HepG2 (cell line): ENCODE measurements at regions not wholly inside any gene's neighbourhood (a gene's known extent, or its start where the extent isn't known, plus 50 kb on each side); places are given as distances from the start of the nearest gene placed in this dataset.

ENCODE experiments used
- ATAC-seq: fragments of 200-7000 bp; cut with Tn5 transposase; 3 replicates; pipeline ENCODE4 v1.9.1; 2020; ENCODE audit warnings: mild to moderate bottlenecking, moderate library complexity
- BruUV-seq: library from RNA; stranded (reverse); fragments of 400-500 nt; replicated peaks from 2 replicates; lab custom pipeline; 2021; lab: Mats Ljungman, UMichigan
- CTCF ChIA-PET: fragments of 300-600 bp; formaldehyde crosslinking; extraction: SDS; loops from one replicate; lab custom pipeline; 2021; ENCODE audit warnings: low total read pairs, inconsistent platforms, low intra/inter-chr PET ratio; lab: Yijun Ruan, JAX
- POLR2A ChIA-PET: fragments of 350-600 bp; sonication (Branson Sonifier 250); formaldehyde crosslinking; loops from one replicate; lab custom pipeline; 2020; ENCODE audit warnings: antibody characterized with exemption, inconsistent platforms; lab: Yijun Ruan, JAX
- DNase-seq: peaks from one replicate; pipeline ENCODE4 v3.0.0-alpha.2; 2015; ENCODE audit warnings: low spot score
- FAIRE-seq: peaks from 3 replicates; lab custom pipeline; 2011; peaks lifted over from hg19 to GRCh38; lab: Jason Lieb, UNC
- H2AFZ ChIP-seq: one replicate; pipeline ENCODE4 v1.6.1; 2011; ENCODE audit warnings: low read length, inconsistent platforms
- H3K27ac ChIP-seq: fragments of 300-600 bp; 3 replicates; pipeline ENCODE4 v1.8.0; 2011; ENCODE audit warnings: mixed run types, mild to moderate bottlenecking, mixed read lengths, low read length, inconsistent platforms; ENCODE audit not compliant: insufficient read depth; ENCODE audit errors: extremely low read length
- H3K27me3 ChIP-seq, 2 experiments: fragments of 200-600 bp in 1 of 2; 2 replicates in 1 of 2; 3 replicates in 1 of 2; pipeline versions ENCODE4 v1.6.0 to v1.8.0; 2011; ENCODE audit warnings: low read length in 2 of 2, mild to moderate bottlenecking in 2 of 2, moderate library complexity in 2 of 2, inconsistent platforms in 1 of 2; ENCODE audit not compliant: insufficient read depth in 2 of 2, control insufficient read depth in 1 of 2
- H3K36me3 ChIP-seq, 2 experiments: fragments of 200-600 bp in 1 of 2; replicated peaks in 1 of 2; 2 replicates in 1 of 2; 3 replicates in 1 of 2; pipeline versions ENCODE4 v1.5.1 to v1.8.0; 2011; ENCODE audit warnings: low read length in 2 of 2, inconsistent platforms in 1 of 2; ENCODE audit not compliant: insufficient read depth in 2 of 2, control insufficient read depth in 1 of 2
- H3K4me1 ChIP-seq: 2 replicates; pipeline ENCODE4 v1.5.1; 2012; ENCODE audit warnings: low read length, inconsistent platforms; ENCODE audit not compliant: insufficient read depth
- H3K4me2 ChIP-seq: 2 replicates; pipeline ENCODE4 v1.6.0; 2011; ENCODE audit warnings: low read depth, low read length, inconsistent platforms
- H3K4me3 ChIP-seq, 3 experiments: fragments of 200-600 bp in 1 of 3; sonication (generic), shearing (Covaris generic) in 1 of 3; replicated peaks in 1 of 3; 2 replicates each; pipeline ENCODE4 v1.5.1; 2011 to 2016; ENCODE audit warnings: low read length in 3 of 3, inconsistent platforms in 2 of 3, low read depth in 2 of 3, mild to moderate bottlenecking in 2 of 3, control low read depth in 1 of 3, mixed read lengths in 1 of 3; ENCODE audit not compliant: insufficient read depth in 1 of 3
- H3K79me2 ChIP-seq: one replicate; pipeline ENCODE4 v1.6.1; 2011; ENCODE audit warnings: low read length, inconsistent platforms; ENCODE audit not compliant: insufficient read depth
- H3K9ac ChIP-seq: 2 replicates; pipeline ENCODE4 v1.6.0; 2011; ENCODE audit warnings: mild to moderate bottlenecking, low read depth, low read length, inconsistent platforms; ENCODE audit not compliant: insufficient read depth
- H3K9me3 ChIP-seq: 2 replicates; pipeline ENCODE4 v1.5.1; 2012; ENCODE audit warnings: mild to moderate bottlenecking, low read length
- H4K20me1 ChIP-seq: 2 replicates; pipeline ENCODE4 v1.6.0; 2011; ENCODE audit warnings: inconsistent platforms, mild to moderate bottlenecking, low read length, moderate library complexity; ENCODE audit not compliant: insufficient read depth
- AHR ChIP-seq: IDR thresholded peaks from 2 replicates; pipeline ENCODE4 v1.6.1; 2018; ENCODE audit warnings: missing genetic modification reagents, missing compliant biosample characterization
- ATF7-NPFF ChIP-seq: sonication (generic); formaldehyde crosslinking; IDR thresholded peaks from 2 replicates; pipeline ENCODE4 v1.8.1; 2023; ENCODE audit warnings: mild to moderate bottlenecking, low read depth, missing genetic modification reagents, moderate library complexity
- ERF ChIP-seq: IDR thresholded peaks from 2 replicates; pipeline ENCODE4 v1.6.1; 2018; ENCODE audit warnings: missing biosample characterization, missing genetic modification reagents
- ESRRA ChIP-seq: sonication (generic); formaldehyde crosslinking; IDR thresholded peaks from 2 replicates; pipeline ENCODE4 v1.5.1; 2020; ENCODE audit warnings: mild to moderate bottlenecking, low read depth, missing genetic modification reagents
- HIC2 ChIP-seq: sonication (generic); formaldehyde crosslinking; IDR thresholded peaks from 2 replicates; pipeline ENCODE4 v1.9.0; 2022; ENCODE audit warnings: low read depth, missing genetic modification reagents
- HOXA5 ChIP-seq: sonication (generic); formaldehyde crosslinking; IDR thresholded peaks from 2 replicates; pipeline ENCODE4 v1.4.0; 2020; ENCODE audit warnings: missing genetic modification reagents
- IRF1 ChIP-seq: sonication (generic); formaldehyde crosslinking; IDR thresholded peaks from 2 replicates; pipeline ENCODE4 v1.4.0; 2020; ENCODE audit warnings: low read depth, mild to moderate bottlenecking, missing genetic modification reagents
- TMF1 ChIP-seq: sonication (generic); formaldehyde crosslinking; IDR thresholded peaks from 2 replicates; pipeline ENCODE4 v1.8.1; 2022; ENCODE audit warnings: low read depth, missing genetic modification reagents
- ZBTB2 ChIP-seq: sonication (generic); formaldehyde crosslinking; IDR thresholded peaks from 2 replicates; pipeline ENCODE4 v1.8.0; 2022; ENCODE audit warnings: low read depth, missing genetic modification reagents
- ZNF430 ChIP-seq: sonication (generic); formaldehyde crosslinking; IDR thresholded peaks from 2 replicates; pipeline ENCODE4 v1.9.0; 2021; ENCODE audit warnings: mild to moderate bottlenecking, missing genetic modification reagents
- ZNF691 ChIP-seq: sonication (generic); formaldehyde crosslinking; IDR thresholded peaks from 2 replicates; pipeline ENCODE4 v1.4.0; 2020; ENCODE audit warnings: missing genetic modification reagents, low read depth, mild to moderate bottlenecking, borderline replicate concordance
- ZNF761 ChIP-seq: sonication (generic); formaldehyde crosslinking; conservative IDR thresholded peaks from 2 replicates; pipeline ENCODE4 v1.4.0; 2020; ENCODE audit warnings: mild to moderate bottlenecking, missing genetic modification reagents
- ZNF781 ChIP-seq: sonication (generic); formaldehyde crosslinking; IDR thresholded peaks from 2 replicates; pipeline ENCODE4 v1.5.1; 2020; ENCODE audit warnings: borderline replicate concordance, mild to moderate bottlenecking, missing genetic modification reagents; ENCODE audit errors: not compliant biosample characterization
- WGBS: methylation state at CpG from one replicate; pipeline ENCODE4 v1.1.6; 2017; ENCODE audit warnings: low lambda C conversion rate; 5-methylcytosine and 5-hydroxymethylcytosine counted together
- in situ Hi-C: cut with HindIII; loops from 2 replicates; pipeline ENCODE4 v1.10.0; 2017; ENCODE audit warnings: low pct_unique_long_range_greater_than_20kb; ENCODE audit not compliant: extremely low pct_ligation_motif_present
- intact Hi-C: fragments of 100-400 bp; cut with micrococcal nuclease; formaldehyde crosslinking; loops from one replicate; pipeline ENCODE4 v1.10.0; 2022; ENCODE audit not compliant: unreplicated experiment

GRCh38 chrX:99172958-99173357, 1237.1 kb downstream of the PCDH19 start:
- no peak for FAIRE-seq
- Histone ChIP-seq H2AFZ (no peak overlapping the region), H3K27me3 (no peaks in the 10 kb centered on the region), H3K27ac (no peak overlapping the region), H3K4me3 (no peak overlapping the region), H3K9me3 (no peaks in the 10 kb centered on the region), H3K36me3 (no peaks in the 10 kb centered on the region), H4K20me1 (no peaks in the 10 kb centered on the region), H3K4me2 (no peak overlapping the region), H3K9ac (no peak overlapping the region), H3K79me2 (no peaks in the 10 kb centered on the region), H3K4me1 (no peaks in the 10 kb centered on the region)
- ChIA-PET CTCF (no interaction called here), POLR2A (no interaction called here)
- TF ChIP-seq HIC2 (CRISPR knock-in tag) (no peak), ERF (no peak), ZNF430 (CRISPR knock-in tag) (no peak), ATF7-NPFF (no peak), AHR (CRISPR knock-in tag) (no peak), ZNF691 (CRISPR knock-in tag) (no peak), ZNF781 (CRISPR knock-in tag) (no peak), ESRRA (CRISPR knock-in tag) (no peak), TMF1 (CRISPR knock-in tag) (no peak), ZBTB2 (CRISPR knock-in tag) (no peak), ZNF761 (no peak), HOXA5 (CRISPR knock-in tag) (no peak), IRF1 (CRISPR knock-in tag) (no peak)
- WGBS, result 5% methylated on average over 2 of the region's 3 CpGs
- no peak for ATAC-seq
- intact Hi-C loops, result no loop called here
- BruUV-seq, result no TSS peak
- DNase-seq, result no peak
- in situ Hi-C loops, result no loop called here
